ENCODE measurements at regions not wholly inside any gene's neighbourhood (a gene's known extent, or its start where the extent isn't known, plus 50 kb on each side); places are given as distances from the start of the nearest gene placed in this dataset.

DNA sequence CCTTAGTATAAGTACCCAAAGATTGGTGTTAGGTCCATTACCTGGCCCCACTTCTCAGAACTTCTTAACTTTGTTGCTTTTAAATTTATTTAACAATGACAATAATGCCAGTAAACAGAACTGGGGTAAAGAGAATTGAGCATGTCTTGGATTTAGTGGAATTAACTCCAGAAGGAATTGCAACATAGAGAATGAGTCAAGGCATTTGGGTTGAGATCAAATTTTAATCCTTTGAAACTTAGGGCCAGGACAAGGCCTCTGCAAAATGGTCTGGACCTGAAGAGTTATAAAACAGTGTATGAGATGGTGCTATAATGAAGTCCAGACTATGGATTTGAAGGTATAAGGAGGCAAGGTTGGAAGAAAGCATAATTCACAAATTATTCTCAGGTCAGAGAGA, 1030.4 kb downstream of the SLITRK5 start:
- no peak for ATAC-seq
- H3K27ac ChIP-seq, result no peak overlapping the region
- intact Hi-C loops (cut with DNase I), result no loop called here

DNA sequence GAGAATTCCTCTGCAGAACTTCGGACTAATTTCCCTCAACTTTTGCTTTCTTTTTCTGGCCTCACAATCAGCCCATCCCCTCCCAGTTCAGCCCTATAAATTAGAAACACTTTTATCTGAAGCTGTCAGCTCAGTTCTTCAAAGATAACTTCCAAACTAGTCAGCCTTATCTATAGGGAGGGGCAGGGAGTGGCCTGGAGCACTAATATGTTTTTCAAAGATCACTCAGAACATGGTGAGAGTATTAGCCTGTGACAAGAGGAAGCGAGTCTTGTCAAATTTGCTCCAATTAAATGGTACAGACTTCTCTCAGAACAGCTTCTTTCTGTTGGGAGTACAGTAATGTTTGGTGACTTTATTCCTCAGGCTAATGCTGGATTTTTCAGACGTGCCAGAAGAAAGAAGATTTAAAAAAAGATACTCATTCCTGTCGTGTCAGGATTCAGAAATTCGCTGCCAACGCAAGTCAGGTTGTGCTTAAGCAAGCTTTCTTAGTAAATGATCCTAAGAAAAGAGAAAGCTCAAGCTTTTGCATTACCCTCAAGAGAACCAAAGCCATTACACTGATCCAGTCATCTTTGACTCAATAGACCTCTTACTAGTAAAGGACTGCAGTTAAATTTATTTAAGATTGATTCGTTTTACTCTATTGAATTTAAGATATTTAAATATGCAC, 1033.6 kb downstream of the SLITRK5 start:
- WGBS (ENCODE audit: insufficient coverage, low coverage, low lambda C conversion rate, missing lambda C conversion rate), result 23% methylated on average over 7 of the region's 7 CpGs
- ATAC-seq, result no peak
- Histone ChIP-seq H3K4me3 (no peak overlapping the region), H3K27ac (no peak overlapping the region), H3K36me3 (no peaks in the 10 kb centered on the region), H3K9me3 (no peaks in the 10 kb centered on the region), H3K4me1 (no peaks in the 10 kb centered on the region), H3K27me3 (no peaks in the 10 kb centered on the region)
- no peak for DNase-seq
- intact Hi-C loops (cut with DNase I), result no loop called here
- TF ChIP-seq, protein P1, sequence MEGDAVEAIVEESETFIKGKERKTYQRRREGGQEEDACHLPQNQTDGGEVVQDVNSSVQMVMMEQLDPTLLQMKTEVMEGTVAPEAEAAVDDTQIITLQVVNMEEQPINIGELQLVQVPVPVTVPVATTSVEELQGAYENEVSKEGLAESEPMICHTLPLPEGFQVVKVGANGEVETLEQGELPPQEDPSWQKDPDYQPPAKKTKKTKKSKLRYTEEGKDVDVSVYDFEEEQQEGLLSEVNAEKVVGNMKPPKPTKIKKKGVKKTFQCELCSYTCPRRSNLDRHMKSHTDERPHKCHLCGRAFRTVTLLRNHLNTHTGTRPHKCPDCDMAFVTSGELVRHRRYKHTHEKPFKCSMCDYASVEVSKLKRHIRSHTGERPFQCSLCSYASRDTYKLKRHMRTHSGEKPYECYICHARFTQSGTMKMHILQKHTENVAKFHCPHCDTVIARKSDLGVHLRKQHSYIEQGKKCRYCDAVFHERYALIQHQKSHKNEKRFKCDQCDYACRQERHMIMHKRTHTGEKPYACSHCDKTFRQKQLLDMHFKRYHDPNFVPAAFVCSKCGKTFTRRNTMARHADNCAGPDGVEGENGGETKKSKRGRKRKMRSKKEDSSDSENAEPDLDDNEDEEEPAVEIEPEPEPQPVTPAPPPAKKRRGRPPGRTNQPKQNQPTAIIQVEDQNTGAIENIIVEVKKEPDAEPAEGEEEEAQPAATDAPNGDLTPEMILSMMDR (IDR thresholded peaks at IDR 0.05), result no peak
- no peak for TF ChIP-seq POLR2A (IDR thresholded peaks at IDR 0.05)

More for the DNA sequence above, 1030.4 kb downstream of the SLITRK5 start:
- no peak overlapping the region for H3K4me3 ChIP-seq
- H3K36me3 ChIP-seq, result no peaks in the 10 kb centered on the region
- no peak for DNase-seq
- no peaks in the 10 kb centered on the region for H3K9me3 ChIP-seq
- H3K4me1 ChIP-seq, result no peaks in the 10 kb centered on the region
- no peaks in the 10 kb centered on the region for H3K27me3 ChIP-seq
- no peak for TF ChIP-seq POLR2A (IDR thresholded peaks at IDR 0.05)
- TF ChIP-seq, protein P1 (IDR thresholded peaks at IDR 0.05), result no peak

DNA sequence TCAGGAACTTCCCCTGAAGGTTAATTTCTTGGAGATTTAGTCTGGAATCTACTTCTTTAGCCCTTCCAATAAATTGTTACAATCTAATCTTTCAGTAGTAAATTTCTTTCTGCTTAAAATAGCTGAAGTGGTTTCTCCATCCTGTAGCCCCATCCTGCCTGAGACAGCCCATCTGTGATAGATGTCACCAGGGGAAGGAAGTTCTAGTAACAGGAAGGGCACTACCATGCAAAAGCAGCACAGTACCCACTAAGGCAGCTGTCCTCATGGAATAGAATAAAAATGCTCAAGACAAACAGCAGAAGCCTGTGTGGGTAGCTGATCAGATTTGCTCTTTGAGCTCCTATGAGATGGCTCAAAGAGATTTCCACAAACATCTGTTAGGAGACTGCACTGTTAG, 1036.5 kb downstream of the SLITRK5 start:
- no peaks in the 10 kb centered on the region for H3K9me3 ChIP-seq
- TF ChIP-seq, protein P1 (IDR thresholded peaks at IDR 0.05), result no peak
- no peak for TF ChIP-seq POLR2A (IDR thresholded peaks at IDR 0.05)
- no peaks in the 10 kb centered on the region for H3K4me1 ChIP-seq
- no peak overlapping the region for H3K4me3 ChIP-seq
- no peaks in the 10 kb centered on the region for H3K36me3 ChIP-seq
- H3K27ac ChIP-seq, result no peak overlapping the region
- H3K27me3 ChIP-seq, result no peaks in the 10 kb centered on the region
- DNase-seq (no peak), ATAC-seq (no peak)
- intact Hi-C loops (cut with DNase I), result no loop called here

DNA sequence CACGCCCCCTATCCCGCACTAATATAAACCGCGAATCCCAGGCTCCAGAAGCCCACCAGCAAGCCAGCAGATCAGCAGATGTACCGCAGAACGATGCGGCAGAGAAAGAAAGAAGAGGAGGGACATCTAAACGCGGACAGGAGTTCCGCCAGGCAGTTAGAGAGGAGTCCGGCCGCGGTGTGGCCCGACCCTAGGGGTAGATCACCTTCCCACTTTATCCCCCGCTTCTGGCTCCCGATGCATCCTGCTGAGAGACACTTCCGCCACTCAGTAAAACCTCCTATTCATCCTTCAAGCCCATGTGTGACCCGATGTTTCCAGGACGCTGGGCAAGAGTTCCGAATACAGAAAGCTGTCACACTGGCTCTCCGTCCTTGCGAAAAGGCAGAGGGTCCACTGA, 1046.8 kb downstream of the SLITRK5 start:
- no peaks in the 10 kb centered on the region for H3K4me1 ChIP-seq
- no peak for TF ChIP-seq POLR2A (IDR thresholded peaks at IDR 0.05)
- TF ChIP-seq, protein P1 (IDR thresholded peaks at IDR 0.05), result no peak
- no peak overlapping the region for H3K27ac ChIP-seq
- ATAC-seq (no peak), DNase-seq (no peak)
- no peaks in the 10 kb centered on the region for H3K36me3 ChIP-seq
- no peaks in the 10 kb centered on the region for H3K27me3 ChIP-seq
- no peaks in the 10 kb centered on the region for H3K9me3 ChIP-seq
- 80% methylated on average over 15 of the region's 22 CpGs for WGBS (ENCODE audit: insufficient coverage, low coverage, low lambda C conversion rate, missing lambda C conversion rate)
- H3K4me3 ChIP-seq, result no peak overlapping the region
- intact Hi-C loops (cut with DNase I), result no loop called here

DNA sequence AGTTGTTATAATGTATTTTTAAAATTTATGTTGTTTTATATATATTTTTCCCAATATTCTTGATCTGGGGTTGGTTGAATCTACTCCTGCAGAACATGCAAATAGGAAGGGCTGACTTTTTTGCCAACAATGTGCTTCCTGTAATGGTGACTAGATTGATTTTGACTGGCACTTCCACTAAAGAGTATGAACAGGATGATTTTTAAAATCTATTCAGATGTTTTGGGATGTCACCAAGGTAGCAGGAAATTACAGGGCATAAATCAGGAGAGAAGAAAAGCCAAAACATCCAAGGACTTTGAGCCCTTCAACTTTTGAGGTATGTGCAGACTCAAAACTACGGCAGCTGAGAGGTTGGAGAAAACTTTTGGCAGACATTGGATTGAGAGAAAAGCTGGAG, 1047.6 kb downstream of the SLITRK5 start:
- 67% methylated on average over 1 of the region's 1 CpG for WGBS (ENCODE audit: insufficient coverage, low coverage, low lambda C conversion rate, missing lambda C conversion rate)
- Histone ChIP-seq H3K4me3 (no peak overlapping the region), H3K4me1 (no peaks in the 10 kb centered on the region), H3K27ac (no peak overlapping the region), H3K9me3 (no peaks in the 10 kb centered on the region), H3K27me3 (no peaks in the 10 kb centered on the region), H3K36me3 (no peaks in the 10 kb centered on the region)
- DNase-seq (no peak), ATAC-seq (no peak)
- intact Hi-C loops (cut with DNase I), result no loop called here
- TF ChIP-seq POLR2A (IDR thresholded peaks at IDR 0.05), result no peak
- TF ChIP-seq, protein P1 (IDR thresholded peaks at IDR 0.05), result no peak
